Nephron progenitor cell (in vitro differentiated cells): ENCODE measurements at regions not wholly inside any gene's neighbourhood (a gene's known extent, or its start where the extent isn't known, plus 50 kb on each side); places are given as distances from the start of the nearest gene placed in this dataset.
A peak's percentile ranks its signal among the peaks of the same experiment; 100 is the strongest.

Experiments used
- DNase-seq: peaks from one replicate; pipeline ENCODE4 v3.0.0; 2021
- H3K27ac Mint-ChIP-seq: 2 replicates; pipeline ENCODE4 v1.8.0; 2021; ENCODE audit warnings: mild to moderate bottlenecking, moderate library complexity, mixed read lengths
- H3K27me3 Mint-ChIP-seq: 2 replicates; pipeline ENCODE4 v1.8.0; 2021; ENCODE audit warnings: mild to moderate bottlenecking, low read depth, mixed read lengths; ENCODE audit not compliant: poor library complexity
- H3K36me3 Mint-ChIP-seq: 2 replicates; pipeline ENCODE4 v1.8.0; 2021; ENCODE audit warnings: low read depth, mixed read lengths
- H3K4me1 Mint-ChIP-seq: 2 replicates; pipeline ENCODE4 v1.8.0; 2021; ENCODE audit warnings: mixed read lengths
- H3K4me3 Mint-ChIP-seq: 2 replicates; pipeline ENCODE4 v1.8.0; 2021; ENCODE audit warnings: mild to moderate bottlenecking, moderate library complexity, mixed read lengths
- H3K9me3 Mint-ChIP-seq: 2 replicates; pipeline ENCODE4 v1.8.0; 2021; ENCODE audit warnings: mild to moderate bottlenecking, moderate library complexity, mixed read lengths
- CTCF ChIP-seq: fragments of 200-600 bp; sonication (generic); IDR thresholded peaks from 2 replicates; pipeline ENCODE4 v1.5.0; 2021; ENCODE audit warnings: antibody characterized with exemption

GRCh38 chr5:100448111-100448528, 87.1 kb upstream of the FAM174A start:
- no peaks in the 10 kb centered on the region for H3K27me3 Mint-ChIP-seq
- no peak overlapping the region for H3K4me3 Mint-ChIP-seq
- peaks cover 16% of the 10 kb centered on the region for H3K9me3 Mint-ChIP-seq
- no peaks in the 10 kb centered on the region for H3K4me1 Mint-ChIP-seq
- H3K27ac Mint-ChIP-seq: no peak overlapping the region
- no peak for DNase-seq
- no peak for TF ChIP-seq CTCF
- H3K36me3 Mint-ChIP-seq: peaks cover 12% of the 10 kb centered on the region

- H3K27ac Mint-ChIP-seq: no peak overlapping the region
- H3K4me1 Mint-ChIP-seq: no peaks in the 10 kb centered on the region
- no peak for DNase-seq
These were observed 88.2 kb upstream of the FAM174A start for GRCh38 chr5:100446879-100447430.

GRCh38 chr5:100444961-100445360, 90.2 kb upstream of the FAM174A start:
- Mint-ChIP-seq H3K9me3 (no peaks in the 10 kb centered on the region), H3K27ac (peak overlapping the region; percentile 13), H3K4me1 (peaks cover 9% of the 10 kb centered on the region), H3K36me3 (no peaks in the 10 kb centered on the region), H3K27me3 (no peaks in the 10 kb centered on the region), H3K4me3 (no peak overlapping the region)
- no peak for DNase-seq
- no peak for TF ChIP-seq CTCF

More at GRCh38 chr5:100446879-100447430, 88.2 kb upstream of the FAM174A start:
- H3K9me3 Mint-ChIP-seq: peaks cover 13% of the 10 kb centered on the region
- no peak overlapping the region for H3K4me3 Mint-ChIP-seq
- H3K27me3 Mint-ChIP-seq: no peaks in the 10 kb centered on the region
- TF ChIP-seq CTCF: no peak
- peaks cover 9% of the 10 kb centered on the region for H3K36me3 Mint-ChIP-seq

GRCh38 chr5:100434815-100435214, 100.4 kb upstream of the FAM174A start:
- Mint-ChIP-seq H3K4me1 (no peaks in the 10 kb centered on the region), H3K27me3 (no peaks in the 10 kb centered on the region), H3K36me3 (no peaks in the 10 kb centered on the region), H3K4me3 (no peak overlapping the region), H3K9me3 (no peaks in the 10 kb centered on the region), H3K27ac (no peak overlapping the region)
- no peak for DNase-seq
- TF ChIP-seq CTCF: no peak

- Mint-ChIP-seq H3K27ac (no peak overlapping the region), H3K4me3 (no peak overlapping the region), H3K4me1 (no peaks in the 10 kb centered on the region), H3K9me3 (no peaks in the 10 kb centered on the region), H3K36me3 (no peaks in the 10 kb centered on the region), H3K27me3 (no peaks in the 10 kb centered on the region)
- DNase-seq: no peak
- TF ChIP-seq CTCF: no peak
These were observed 102.4 kb upstream of the FAM174A start for GRCh38 chr5:100432741-100433140.
